ENCODE measurements at regions not wholly inside any gene's neighbourhood (a gene's known extent, or its start where the extent isn't known, plus 50 kb on each side); places are given as distances from the start of the nearest gene placed in this dataset.

GRCh38 chr4:11496351-11496829 is 67.7 kb upstream of the HS3ST1 start:
- H3K4me1 ChIP-seq (ENCODE audit: control insufficient read depth, insufficient read depth, low read length) = no peaks in the 10 kb centered on the region
- H3K36me3 ChIP-seq (ENCODE audit: insufficient read depth, low read length) = no peaks in the 10 kb centered on the region
- no peak overlapping the region for H3K4me2 ChIP-seq (ENCODE audit: low read length)
- H3K4me3 ChIP-seq (ENCODE audit: low read length) = no peak overlapping the region
- H3K9me3 ChIP-seq (replicated peaks; ENCODE audit: low read length) = no peaks in the 10 kb centered on the region
- H3K9ac ChIP-seq (ENCODE audit: low read depth, low read length) = no peak overlapping the region
- no peaks in the 10 kb centered on the region for H3K27me3 ChIP-seq (ENCODE audit: control insufficient read depth, insufficient read depth, low read length)

GRCh38 chr4:11495818-11496217 is 67.1 kb upstream of the HS3ST1 start:
- no peak overlapping the region for H3K4me3 ChIP-seq (ENCODE audit: low read length)
- no peak overlapping the region for H3K4me2 ChIP-seq (ENCODE audit: low read length)
- H3K9me3 ChIP-seq (replicated peaks; ENCODE audit: low read length) = no peaks in the 10 kb centered on the region
- no peaks in the 10 kb centered on the region for H3K4me1 ChIP-seq (ENCODE audit: control insufficient read depth, insufficient read depth, low read length)
- H3K9ac ChIP-seq (ENCODE audit: low read depth, low read length) = no peak overlapping the region
- H3K36me3 ChIP-seq (ENCODE audit: insufficient read depth, low read length) = no peaks in the 10 kb centered on the region
- H3K27me3 ChIP-seq (ENCODE audit: control insufficient read depth, insufficient read depth, low read length) = no peaks in the 10 kb centered on the region

- H3K9ac ChIP-seq (ENCODE audit: low read depth, low read length) = no peak overlapping the region
- no peak overlapping the region for H3K4me2 ChIP-seq (ENCODE audit: low read length)
- H3K4me1 ChIP-seq (ENCODE audit: control insufficient read depth, insufficient read depth, low read length) = no peaks in the 10 kb centered on the region
- H3K4me3 ChIP-seq (ENCODE audit: low read length) = no peak overlapping the region
- H3K9me3 ChIP-seq (replicated peaks; ENCODE audit: low read length) = no peaks in the 10 kb centered on the region
- H3K36me3 ChIP-seq (ENCODE audit: insufficient read depth, low read length) = no peaks in the 10 kb centered on the region
- H3K27me3 ChIP-seq (ENCODE audit: control insufficient read depth, insufficient read depth, low read length) = no peaks in the 10 kb centered on the region
Observed at GRCh38 chr4:11495291-11495690, 66.6 kb upstream of the HS3ST1 start.

- Histone ChIP-seq H3K4me2 (ENCODE audit: low read length) (no peak overlapping the region), H3K9me3 (replicated peaks; ENCODE audit: low read length) (no peaks in the 10 kb centered on the region), H3K27me3 (ENCODE audit: control insufficient read depth, insufficient read depth, low read length) (no peaks in the 10 kb centered on the region), H3K36me3 (ENCODE audit: insufficient read depth, low read length) (no peaks in the 10 kb centered on the region), H3K4me1 (ENCODE audit: control insufficient read depth, insufficient read depth, low read length) (no peaks in the 10 kb centered on the region), H3K9ac (ENCODE audit: low read depth, low read length) (no peak overlapping the region), H3K4me3 (ENCODE audit: low read length) (no peak overlapping the region)
Observed at GRCh38 chr4:11494232-11494631, 65.5 kb upstream of the HS3ST1 start.

- no peaks in the 10 kb centered on the region for H3K4me1 ChIP-seq (ENCODE audit: control insufficient read depth, insufficient read depth, low read length)
- no peak overlapping the region for H3K4me3 ChIP-seq (ENCODE audit: low read length)
- H3K4me2 ChIP-seq (ENCODE audit: low read length) = no peak overlapping the region
- no peaks in the 10 kb centered on the region for H3K9me3 ChIP-seq (replicated peaks; ENCODE audit: low read length)
- no peak overlapping the region for H3K9ac ChIP-seq (ENCODE audit: low read depth, low read length)
- H3K27me3 ChIP-seq (ENCODE audit: control insufficient read depth, insufficient read depth, low read length) = no peaks in the 10 kb centered on the region
- H3K36me3 ChIP-seq (ENCODE audit: insufficient read depth, low read length) = no peaks in the 10 kb centered on the region
Observed at GRCh38 chr4:11489453-11490083, 60.9 kb upstream of the HS3ST1 start.

- no peaks in the 10 kb centered on the region for H3K9me3 ChIP-seq (replicated peaks; ENCODE audit: low read length)
- H3K4me1 ChIP-seq (ENCODE audit: control insufficient read depth, insufficient read depth, low read length) = no peaks in the 10 kb centered on the region
- H3K27me3 ChIP-seq (ENCODE audit: control insufficient read depth, insufficient read depth, low read length) = no peaks in the 10 kb centered on the region
- no peak overlapping the region for H3K4me3 ChIP-seq (ENCODE audit: low read length)
- no peaks in the 10 kb centered on the region for H3K36me3 ChIP-seq (ENCODE audit: insufficient read depth, low read length)
- no peak overlapping the region for H3K4me2 ChIP-seq (ENCODE audit: low read length)
- no peak overlapping the region for H3K9ac ChIP-seq (ENCODE audit: low read depth, low read length)
Observed at GRCh38 chr4:11488657-11489452, 60.2 kb upstream of the HS3ST1 start.

- Histone ChIP-seq H3K4me1 (ENCODE audit: control insufficient read depth, insufficient read depth, low read length) (no peaks in the 10 kb centered on the region), H3K4me2 (ENCODE audit: low read length) (no peak overlapping the region), H3K4me3 (ENCODE audit: low read length) (no peak overlapping the region), H3K9ac (ENCODE audit: low read depth, low read length) (no peak overlapping the region), H3K27me3 (ENCODE audit: control insufficient read depth, insufficient read depth, low read length) (no peaks in the 10 kb centered on the region), H3K9me3 (replicated peaks; ENCODE audit: low read length) (no peaks in the 10 kb centered on the region), H3K36me3 (ENCODE audit: insufficient read depth, low read length) (no peaks in the 10 kb centered on the region)
Observed at GRCh38 chr4:11487868-11488544, 59.3 kb upstream of the HS3ST1 start.

GRCh38 chr4:11487139-11487538 is 58.4 kb upstream of the HS3ST1 start:
- Histone ChIP-seq H3K4me3 (ENCODE audit: low read length) (no peak overlapping the region), H3K36me3 (ENCODE audit: insufficient read depth, low read length) (no peaks in the 10 kb centered on the region), H3K9me3 (replicated peaks; ENCODE audit: low read length) (no peaks in the 10 kb centered on the region), H3K27me3 (ENCODE audit: control insufficient read depth, insufficient read depth, low read length) (no peaks in the 10 kb centered on the region), H3K9ac (ENCODE audit: low read depth, low read length) (no peak overlapping the region), H3K4me2 (ENCODE audit: low read length) (no peak overlapping the region), H3K4me1 (ENCODE audit: control insufficient read depth, insufficient read depth, low read length) (no peaks in the 10 kb centered on the region)

- no peak overlapping the region for H3K9ac ChIP-seq (ENCODE audit: low read depth, low read length)
- no peaks in the 10 kb centered on the region for H3K4me1 ChIP-seq (ENCODE audit: control insufficient read depth, insufficient read depth, low read length)
- H3K9me3 ChIP-seq (replicated peaks; ENCODE audit: low read length) = no peaks in the 10 kb centered on the region
- H3K4me2 ChIP-seq (ENCODE audit: low read length) = no peak overlapping the region
- no peak overlapping the region for H3K4me3 ChIP-seq (ENCODE audit: low read length)
- no peaks in the 10 kb centered on the region for H3K27me3 ChIP-seq (ENCODE audit: control insufficient read depth, insufficient read depth, low read length)
- H3K36me3 ChIP-seq (ENCODE audit: insufficient read depth, low read length) = no peaks in the 10 kb centered on the region
Observed at GRCh38 chr4:11485926-11486325, 57.2 kb upstream of the HS3ST1 start.

- H3K9me3 ChIP-seq (replicated peaks; ENCODE audit: low read length) = no peaks in the 10 kb centered on the region
- H3K36me3 ChIP-seq (ENCODE audit: insufficient read depth, low read length) = no peaks in the 10 kb centered on the region
- H3K27me3 ChIP-seq (ENCODE audit: control insufficient read depth, insufficient read depth, low read length) = no peaks in the 10 kb centered on the region
- H3K9ac ChIP-seq (ENCODE audit: low read depth, low read length) = no peak overlapping the region
- H3K4me1 ChIP-seq (ENCODE audit: control insufficient read depth, insufficient read depth, low read length) = no peaks in the 10 kb centered on the region
- no peak overlapping the region for H3K4me2 ChIP-seq (ENCODE audit: low read length)
- no peak overlapping the region for H3K4me3 ChIP-seq (ENCODE audit: low read length)
Observed at GRCh38 chr4:11484531-11484930, 55.8 kb upstream of the HS3ST1 start.

- Histone ChIP-seq H3K4me1 (ENCODE audit: control insufficient read depth, insufficient read depth, low read length) (no peaks in the 10 kb centered on the region), H3K9ac (ENCODE audit: low read depth, low read length) (no peak overlapping the region), H3K4me3 (ENCODE audit: low read length) (no peak overlapping the region)
Observed at GRCh38 chr4:11483046-11483445, 54.4 kb upstream of the HS3ST1 start.

More at GRCh38 chr4:11483046-11483445, 54.4 kb upstream of the HS3ST1 start:
- Histone ChIP-seq H3K9me3 (replicated peaks; ENCODE audit: low read length) (no peaks in the 10 kb centered on the region), H3K27me3 (ENCODE audit: control insufficient read depth, insufficient read depth, low read length) (no peaks in the 10 kb centered on the region), H3K4me2 (ENCODE audit: low read length) (no peak overlapping the region), H3K36me3 (ENCODE audit: insufficient read depth, low read length) (no peaks in the 10 kb centered on the region)
